NT2/D1 (cell line): ENCODE measurements at regions not wholly inside any gene's neighbourhood (a gene's known extent, or its start where the extent isn't known, plus 50 kb on each side); places are given as distances from the start of the nearest gene placed in this dataset.

ENCODE experiments used
- SUZ12 ChIP-seq: IDR thresholded peaks from 2 replicates; pipeline ENCODE4 v1.6.1; 2011; ENCODE audit not compliant: insufficient read length, insufficient read depth; ENCODE audit errors: extremely low read depth
- YY1 ChIP-seq: IDR thresholded peaks from 2 replicates; pipeline ENCODE4 v1.6.1; 2011; ENCODE audit not compliant: insufficient read length, insufficient read depth
- ZNF274 ChIP-seq: IDR thresholded peaks from 2 replicates; pipeline ENCODE4 v1.6.1; 2011; ENCODE audit warnings: mild to moderate bottlenecking, low read depth, low read length

- TF ChIP-seq YY1 = no peak
- no peak for TF ChIP-seq ZNF274
- no peak for TF ChIP-seq SUZ12
Measured at GRCh38 chr3:25273582-25274171, 154.4 kb upstream of the RARB start.
